ENCODE measurements at regions not wholly inside any gene's neighbourhood (a gene's known extent, or its start where the extent isn't known, plus 50 kb on each side); places are given as distances from the start of the nearest gene placed in this dataset.
A peak's percentile ranks its signal among the peaks of the same experiment; 100 is the strongest.

DNA sequence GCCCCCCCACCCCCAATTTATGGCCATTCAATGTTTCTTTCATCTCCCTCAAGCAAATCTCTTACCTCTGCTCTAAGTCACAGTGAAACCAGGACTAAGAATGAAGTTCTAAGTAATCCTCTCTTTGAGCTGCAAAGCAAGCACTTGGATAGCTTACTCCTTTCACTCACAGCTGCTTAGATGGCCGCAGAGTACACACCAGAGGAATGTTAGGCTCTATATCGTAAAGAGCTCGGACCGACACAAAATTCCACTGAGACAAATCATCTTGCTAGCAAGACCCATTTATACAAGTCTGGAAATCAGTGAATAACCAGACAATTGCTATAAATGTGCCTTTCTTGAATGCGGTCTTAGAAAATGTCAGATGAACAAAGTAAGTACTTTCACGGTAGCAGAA lies 135.0 kb downstream of the IDS start:
- no peak for DNase-seq (ENCODE audit: low read depth in 2 of 2)
- TF ChIP-seq, protein P1, sequence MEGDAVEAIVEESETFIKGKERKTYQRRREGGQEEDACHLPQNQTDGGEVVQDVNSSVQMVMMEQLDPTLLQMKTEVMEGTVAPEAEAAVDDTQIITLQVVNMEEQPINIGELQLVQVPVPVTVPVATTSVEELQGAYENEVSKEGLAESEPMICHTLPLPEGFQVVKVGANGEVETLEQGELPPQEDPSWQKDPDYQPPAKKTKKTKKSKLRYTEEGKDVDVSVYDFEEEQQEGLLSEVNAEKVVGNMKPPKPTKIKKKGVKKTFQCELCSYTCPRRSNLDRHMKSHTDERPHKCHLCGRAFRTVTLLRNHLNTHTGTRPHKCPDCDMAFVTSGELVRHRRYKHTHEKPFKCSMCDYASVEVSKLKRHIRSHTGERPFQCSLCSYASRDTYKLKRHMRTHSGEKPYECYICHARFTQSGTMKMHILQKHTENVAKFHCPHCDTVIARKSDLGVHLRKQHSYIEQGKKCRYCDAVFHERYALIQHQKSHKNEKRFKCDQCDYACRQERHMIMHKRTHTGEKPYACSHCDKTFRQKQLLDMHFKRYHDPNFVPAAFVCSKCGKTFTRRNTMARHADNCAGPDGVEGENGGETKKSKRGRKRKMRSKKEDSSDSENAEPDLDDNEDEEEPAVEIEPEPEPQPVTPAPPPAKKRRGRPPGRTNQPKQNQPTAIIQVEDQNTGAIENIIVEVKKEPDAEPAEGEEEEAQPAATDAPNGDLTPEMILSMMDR (IDR thresholded peaks at IDR 0.05; ENCODE audit: low read depth, low read length): no peak
- H3K4me3 ChIP-seq (replicated peaks in 1 of 2; ENCODE audit: low read depth in 2 of 2, low read length in 2 of 2): no peak overlapping the region

DNA sequence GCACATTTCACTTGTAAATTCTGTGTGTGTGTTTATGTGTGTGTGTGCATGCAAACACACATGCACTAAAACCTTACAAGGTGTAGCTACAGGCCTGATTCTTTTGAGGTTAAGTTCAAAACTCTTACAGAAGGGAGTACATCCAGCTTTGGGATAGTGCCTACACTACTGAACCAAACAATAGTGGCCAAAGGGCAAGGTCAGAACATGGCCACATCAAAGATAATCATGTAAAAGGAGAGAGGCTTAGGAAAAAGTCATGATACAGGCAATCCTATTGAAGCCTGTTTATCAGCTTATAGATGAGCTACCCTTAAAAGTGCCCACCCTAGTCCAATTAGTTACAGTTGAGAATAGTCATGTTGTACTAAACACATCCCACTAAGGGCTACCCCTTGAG lies 139.6 kb downstream of the IDS start:
- H3K4me3 ChIP-seq (replicated peaks in 1 of 2; ENCODE audit: low read depth in 2 of 2, low read length in 2 of 2): no peak overlapping the region

DNA sequence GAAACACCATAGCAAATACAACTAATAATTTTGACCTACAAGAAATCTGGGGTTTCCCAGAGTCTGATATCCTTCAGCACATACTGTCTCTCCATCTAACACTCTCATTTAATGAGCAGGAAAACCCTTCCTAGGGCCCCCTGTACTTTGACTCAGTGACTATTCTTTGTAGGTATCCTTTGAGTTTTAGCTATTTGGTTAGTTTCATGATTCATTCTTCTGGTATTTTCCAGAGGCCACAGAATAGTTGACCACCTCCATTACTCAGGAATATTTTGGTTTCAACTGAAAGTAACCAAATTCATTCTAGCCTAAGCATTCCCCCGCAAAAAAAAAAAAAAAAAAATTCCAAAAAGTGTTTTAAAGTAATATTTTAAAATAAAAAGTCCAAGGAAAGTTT lies 140.0 kb downstream of the IDS start:
- no peak overlapping the region for H3K4me3 ChIP-seq (replicated peaks in 1 of 2; ENCODE audit: low read depth in 2 of 2, low read length in 2 of 2)
- DNase-seq (ENCODE audit: low read depth in 2 of 2): peak in 1 of 2 donors; percentile 25
- TF ChIP-seq, protein P1 (IDR thresholded peaks at IDR 0.05; ENCODE audit: low read depth, low read length): no peak

More for the DNA sequence above, 139.6 kb downstream of the IDS start:
- TF ChIP-seq, protein P1 (IDR thresholded peaks at IDR 0.05; ENCODE audit: low read depth, low read length): no peak
- DNase-seq (ENCODE audit: low read depth in 2 of 2): no peak

DNA sequence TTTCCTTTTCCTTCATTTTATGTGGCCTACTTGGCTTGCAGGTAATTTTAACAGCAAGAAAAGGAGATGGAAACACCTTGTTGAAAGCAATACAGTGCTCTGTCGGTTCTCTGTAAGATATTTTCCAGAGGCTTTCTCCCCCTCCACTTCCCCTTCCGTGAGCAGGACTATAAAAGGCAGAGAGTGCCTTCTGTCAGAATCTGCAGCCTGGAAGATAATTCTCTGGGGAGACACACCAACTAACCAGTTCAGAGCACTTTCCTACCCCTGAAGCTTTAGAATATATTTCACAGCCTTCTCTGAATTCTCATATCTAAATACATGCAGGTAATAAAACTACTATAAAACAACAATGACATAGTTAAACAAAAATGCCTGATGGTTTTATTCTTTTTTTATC lies 141.1 kb downstream of the IDS start:
- TF ChIP-seq, protein P1 (IDR thresholded peaks at IDR 0.05; ENCODE audit: low read depth, low read length): no peak
- DNase-seq (ENCODE audit: low read depth in 2 of 2): no peak
- H3K4me3 ChIP-seq (replicated peaks in 1 of 2; ENCODE audit: low read depth in 2 of 2, low read length in 2 of 2): no peak overlapping the region

GRCh38 chrX:149346306-149346705 lies 158.8 kb downstream of the IDS start:
- no peak overlapping the region for H3K4me3 ChIP-seq (replicated peaks in 1 of 2; ENCODE audit: low read depth in 2 of 2, low read length in 2 of 2)
- no peak for DNase-seq (ENCODE audit: low read depth in 2 of 2)
- TF ChIP-seq, protein P1 (IDR thresholded peaks at IDR 0.05; ENCODE audit: low read depth, low read length): no peak

- TF ChIP-seq, protein P1 (IDR thresholded peaks at IDR 0.05; ENCODE audit: low read depth, low read length): no peak
- no peak overlapping the region for H3K4me3 ChIP-seq (replicated peaks in 1 of 2; ENCODE audit: low read depth in 2 of 2, low read length in 2 of 2)
- no peak for DNase-seq (ENCODE audit: low read depth in 2 of 2)
Observed at GRCh38 chrX:149322316-149322715, 182.8 kb downstream of the IDS start.

- DNase-seq (ENCODE audit: low read depth in 2 of 2): peak; percentile 20 to 81
- no peak overlapping the region for H3K4me3 ChIP-seq (replicated peaks in 1 of 2; ENCODE audit: low read depth in 2 of 2, low read length in 2 of 2)
- TF ChIP-seq, protein P1 (IDR thresholded peaks at IDR 0.05; ENCODE audit: low read depth, low read length): no peak
Observed at GRCh38 chrX:149313871-149314371, 191.2 kb downstream of the IDS start.
